ENCODE measurements at regions not wholly inside any gene's neighbourhood (a gene's known extent, or its start where the extent isn't known, plus 50 kb on each side); places are given as distances from the start of the nearest gene placed in this dataset.

GRCh38 chr10:33809732-33810131 lies 475.3 kb upstream of the NRP1 start:
- H3K4me1 ChIP-seq, result no peaks in the 10 kb centered on the region
- no peak for DNase-seq
- H3K27me3 ChIP-seq, result no peaks in the 10 kb centered on the region
- no peak overlapping the region for H3K27ac ChIP-seq
- intact Hi-C loops (cut with DNase I; ENCODE audit: low total_unique reads), result no loop called here
- H3K36me3 ChIP-seq, result no peaks in the 10 kb centered on the region
- TF ChIP-seq CTCF (IDR thresholded peaks at IDR 0.05), result no peak
- H3K9me3 ChIP-seq, result no peaks in the 10 kb centered on the region
- H3K4me3 ChIP-seq, result no peak overlapping the region

- Histone ChIP-seq H3K36me3 (no peaks in the 10 kb centered on the region), H3K4me1 (no peaks in the 10 kb centered on the region), H3K27ac (no peak overlapping the region), H3K9me3 (no peaks in the 10 kb centered on the region), H3K4me3 (no peak overlapping the region), H3K27me3 (no peaks in the 10 kb centered on the region)
- intact Hi-C loops (cut with DNase I; ENCODE audit: low total_unique reads), result no loop called here
- no peak for DNase-seq
- no peak for TF ChIP-seq CTCF (IDR thresholded peaks at IDR 0.05)
These were observed 474.0 kb upstream of the NRP1 start for GRCh38 chr10:33808475-33808874.

- no peaks in the 10 kb centered on the region for H3K27me3 ChIP-seq
- DNase-seq, result no peak
- no peaks in the 10 kb centered on the region for H3K9me3 ChIP-seq
- no peaks in the 10 kb centered on the region for H3K36me3 ChIP-seq
- H3K27ac ChIP-seq, result no peak overlapping the region
- no peak for TF ChIP-seq CTCF (IDR thresholded peaks at IDR 0.05)
- H3K4me1 ChIP-seq, result no peaks in the 10 kb centered on the region
- intact Hi-C loops (cut with DNase I; ENCODE audit: low total_unique reads), result no loop called here
- H3K4me3 ChIP-seq, result no peak overlapping the region
These were observed 473.3 kb upstream of the NRP1 start for GRCh38 chr10:33807531-33808359.

- H3K4me3 ChIP-seq, result no peak overlapping the region
- peaks cover 0 to 1% (median 0%) of the 10 kb centered on the region in 4 donors for H3K4me1 ChIP-seq
- DNase-seq, result no peak
- intact Hi-C loops (cut with DNase I; ENCODE audit: low total_unique reads), result no loop called here
- no peaks in the 10 kb centered on the region for H3K36me3 ChIP-seq
- no peak for TF ChIP-seq CTCF (IDR thresholded peaks at IDR 0.05)
- H3K27ac ChIP-seq, result no peak overlapping the region
- H3K9me3 ChIP-seq, result no peaks in the 10 kb centered on the region
- no peaks in the 10 kb centered on the region for H3K27me3 ChIP-seq
These were observed 471.4 kb upstream of the NRP1 start for GRCh38 chr10:33805831-33806230.

- H3K27ac ChIP-seq, result no peak overlapping the region
- no peaks in the 10 kb centered on the region for H3K9me3 ChIP-seq
- H3K4me3 ChIP-seq, result no peak overlapping the region
- no peak for TF ChIP-seq CTCF (IDR thresholded peaks at IDR 0.05)
- intact Hi-C loops (cut with DNase I; ENCODE audit: low total_unique reads), result no loop called here
- peaks cover 0 to 11% (median under 1%) of the 10 kb centered on the region in 4 donors for H3K4me1 ChIP-seq
- no peak for DNase-seq
- no peaks in the 10 kb centered on the region for H3K27me3 ChIP-seq
- no peaks in the 10 kb centered on the region for H3K36me3 ChIP-seq
These were observed 470.1 kb upstream of the NRP1 start for GRCh38 chr10:33804584-33804983.

All from tibial artery (tissue), 4 donors.